ENCODE measurements at regions not wholly inside any gene's neighbourhood (a gene's known extent, or its start where the extent isn't known, plus 50 kb on each side); places are given as distances from the start of the nearest gene placed in this dataset.

DNA sequence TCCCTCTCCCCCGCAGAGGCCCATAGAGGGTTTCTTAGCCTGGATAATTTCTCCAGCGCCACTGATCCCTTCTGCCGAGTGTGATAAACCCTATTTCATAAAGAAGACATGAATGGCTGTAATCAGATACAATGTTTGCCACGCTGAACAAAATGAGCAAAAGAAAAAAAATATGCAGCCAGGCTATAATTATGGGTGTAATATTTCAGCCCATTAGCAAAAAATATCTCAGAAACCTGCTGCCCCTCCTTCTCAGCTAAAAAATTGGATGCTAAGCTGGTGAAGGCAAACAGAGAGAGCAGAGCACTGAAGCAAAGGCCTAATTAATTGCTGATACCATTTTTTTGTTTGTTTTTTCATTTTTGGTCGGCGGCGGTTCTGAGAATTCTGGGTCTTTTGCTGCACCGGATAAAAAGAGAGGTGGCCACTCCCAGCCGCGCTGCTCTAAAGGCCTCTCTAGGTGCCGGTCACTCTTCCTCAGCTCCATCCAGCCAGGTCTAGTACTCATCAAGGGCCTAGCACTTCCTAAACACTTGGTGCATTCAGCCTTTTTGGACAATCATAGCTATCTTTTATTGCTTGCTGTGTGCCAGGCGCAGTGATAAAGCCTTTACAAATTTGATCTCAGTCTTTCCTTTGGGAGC, 128.7 kb upstream of the TLE3 start:
- TF ChIP-seq, protein P1, sequence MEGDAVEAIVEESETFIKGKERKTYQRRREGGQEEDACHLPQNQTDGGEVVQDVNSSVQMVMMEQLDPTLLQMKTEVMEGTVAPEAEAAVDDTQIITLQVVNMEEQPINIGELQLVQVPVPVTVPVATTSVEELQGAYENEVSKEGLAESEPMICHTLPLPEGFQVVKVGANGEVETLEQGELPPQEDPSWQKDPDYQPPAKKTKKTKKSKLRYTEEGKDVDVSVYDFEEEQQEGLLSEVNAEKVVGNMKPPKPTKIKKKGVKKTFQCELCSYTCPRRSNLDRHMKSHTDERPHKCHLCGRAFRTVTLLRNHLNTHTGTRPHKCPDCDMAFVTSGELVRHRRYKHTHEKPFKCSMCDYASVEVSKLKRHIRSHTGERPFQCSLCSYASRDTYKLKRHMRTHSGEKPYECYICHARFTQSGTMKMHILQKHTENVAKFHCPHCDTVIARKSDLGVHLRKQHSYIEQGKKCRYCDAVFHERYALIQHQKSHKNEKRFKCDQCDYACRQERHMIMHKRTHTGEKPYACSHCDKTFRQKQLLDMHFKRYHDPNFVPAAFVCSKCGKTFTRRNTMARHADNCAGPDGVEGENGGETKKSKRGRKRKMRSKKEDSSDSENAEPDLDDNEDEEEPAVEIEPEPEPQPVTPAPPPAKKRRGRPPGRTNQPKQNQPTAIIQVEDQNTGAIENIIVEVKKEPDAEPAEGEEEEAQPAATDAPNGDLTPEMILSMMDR (IDR thresholded peaks at IDR 0.05): no peak
- TF ChIP-seq POLR2A (IDR thresholded peaks at IDR 0.05): no peak
